ENCODE measurements at regions not wholly inside any gene's neighbourhood (a gene's known extent, or its start where the extent isn't known, plus 50 kb on each side); places are given as distances from the start of the nearest gene placed in this dataset.

- DNase-seq: no peak
These were observed 89.8 kb upstream of the RARB start for GRCh38 chr3:25338158-25338725.

- no peak for DNase-seq
These were observed 88.8 kb upstream of the RARB start for GRCh38 chr3:25339225-25339624.

GRCh38 chr3:25344670-25345069 lies 83.4 kb upstream of the RARB start:
- no peak for DNase-seq

GRCh38 chr3:25349095-25349494 lies 79.0 kb upstream of the RARB start:
- DNase-seq: no peak

- DNase-seq: no peak
These were observed 78.0 kb upstream of the RARB start for GRCh38 chr3:25349828-25350724.

- no peak for DNase-seq
These were observed 77.3 kb upstream of the RARB start for GRCh38 chr3:25350725-25351114.

GRCh38 chr3:25354071-25354470 lies 74.0 kb upstream of the RARB start:
- no peak for DNase-seq

GRCh38 chr3:25355034-25355885 lies 72.8 kb upstream of the RARB start:
- no peak for DNase-seq

- no peak for DNase-seq
These were observed 72.1 kb upstream of the RARB start for GRCh38 chr3:25355998-25356397.

- no peak for DNase-seq
These were observed 65.9 kb upstream of the RARB start for GRCh38 chr3:25362118-25362517.

- no peak for DNase-seq
These were observed 62.4 kb upstream of the RARB start for GRCh38 chr3:25365636-25366035.

- DNase-seq: no peak
These were observed 61.0 kb upstream of the RARB start for GRCh38 chr3:25367025-25367424.

GRCh38 chr3:25372167-25372566 lies 55.9 kb upstream of the RARB start:
- DNase-seq: no peak

- no peak for DNase-seq
These were observed 51.7 kb upstream of the RARB start for GRCh38 chr3:25376340-25376739.

GRCh38 chr3:25377042-25377441 lies 51.0 kb upstream of the RARB start:
- no peak for DNase-seq
